NOMO-1 (cell line): ENCODE measurements at regions not wholly inside any gene's neighbourhood (a gene's known extent, or its start where the extent isn't known, plus 50 kb on each side); places are given as distances from the start of the nearest gene placed in this dataset.

ENCODE experiments used
- DNase-seq, 2 experiments: peaks; one replicate each; lab custom pipeline; 2025; ENCODE audit not compliant: unreplicated experiment in 2 of 2; lab: John Stamatoyannopoulos, UW

- no peak for DNase-seq
Measured at GRCh38 chr12:13843841-13844240, 137.6 kb downstream of the GRIN2B start.

- DNase-seq, result no peak
Measured at GRCh38 chr12:13841358-13841757, 140.0 kb downstream of the GRIN2B start.

GRCh38 chr12:13839365-13840336 lies 141.8 kb downstream of the GRIN2B start:
- no peak for DNase-seq

- no peak for DNase-seq
Measured at GRCh38 chr12:13836099-13836498, 145.3 kb downstream of the GRIN2B start.

GRCh38 chr12:13835652-13836051 lies 145.8 kb downstream of the GRIN2B start:
- no peak for DNase-seq

- DNase-seq, result no peak
Measured at GRCh38 chr12:13834241-13834640, 147.2 kb downstream of the GRIN2B start.

GRCh38 chr12:13817131-13817530 lies 164.3 kb downstream of the GRIN2B start:
- no peak for DNase-seq

GRCh38 chr12:13816394-13816793 lies 165.0 kb downstream of the GRIN2B start:
- DNase-seq, result no peak

- DNase-seq, result no peak
Measured at GRCh38 chr12:13812168-13812567, 169.2 kb downstream of the GRIN2B start.

GRCh38 chr12:13811061-13811460 lies 170.3 kb downstream of the GRIN2B start:
- DNase-seq, result no peak

GRCh38 chr12:13805041-13805440 lies 176.4 kb downstream of the GRIN2B start:
- DNase-seq, result no peak

GRCh38 chr12:13801543-13801942 lies 179.9 kb downstream of the GRIN2B start:
- DNase-seq, result no peak

GRCh38 chr12:13799574-13799973 lies 181.8 kb downstream of the GRIN2B start:
- no peak for DNase-seq

- no peak for DNase-seq
Measured at GRCh38 chr12:13798162-13798561, 183.2 kb downstream of the GRIN2B start.

- no peak for DNase-seq
Measured at GRCh38 chr12:13794706-13795105, 186.7 kb downstream of the GRIN2B start.

GRCh38 chr12:13790317-13790716 lies 191.1 kb downstream of the GRIN2B start:
- DNase-seq, result no peak

GRCh38 chr12:13788626-13789025 lies 192.8 kb downstream of the GRIN2B start:
- DNase-seq, result no peak

GRCh38 chr12:13786646-13787045 lies 194.8 kb downstream of the GRIN2B start:
- no peak for DNase-seq

GRCh38 chr12:13784504-13784903 lies 196.9 kb downstream of the GRIN2B start:
- DNase-seq, result no peak

GRCh38 chr12:13780453-13780852 lies 200.9 kb downstream of the GRIN2B start:
- no peak for DNase-seq

- no peak for DNase-seq
Measured at GRCh38 chr12:13777374-13777773, 204.0 kb downstream of the GRIN2B start.

- DNase-seq, result no peak
Measured at GRCh38 chr12:13772264-13772663, 209.1 kb downstream of the GRIN2B start.
